OCI-LY3 (cell line): ENCODE measurements at regions not wholly inside any gene's neighbourhood (a gene's known extent, or its start where the extent isn't known, plus 50 kb on each side); places are given as distances from the start of the nearest gene placed in this dataset.

Experiments
- H2AFZ ChIP-seq: fragments of 200-600, 300-600 bp; shearing (Covaris generic); 2 replicates; pipeline ENCODE4 v1.6.0; 2014; ENCODE audit warnings: antibody characterized with exemption, low read depth, low read length
- H3K27ac ChIP-seq: fragments of 200-600, 300-600 bp; sonication (generic); 2 replicates; pipeline ENCODE4 v1.5.1; 2014; ENCODE audit warnings: mild to moderate bottlenecking, low read length, moderate library complexity, mixed read lengths
- H3K27me3 ChIP-seq: fragments of 200-600, 300-600 bp; sonication (generic); 2 replicates; pipeline ENCODE4 v1.6.1; 2014; ENCODE audit warnings: low read depth, low read length, mixed read lengths
- H3K36me3 ChIP-seq: fragments of 200-600, 300-600 bp; sonication (generic); replicated peaks from 2 replicates; pipeline ENCODE3; 2014; ENCODE audit warnings: low read depth, low read length, mixed read lengths
- H3K4me1 ChIP-seq: fragments of 300-600, 200-600 bp; sonication (generic); 2 replicates; pipeline ENCODE4 v1.6.1; 2014; ENCODE audit warnings: low read length, mixed read lengths
- H3K4me2 ChIP-seq: fragments of 200-600, 300-600 bp; sonication (generic); 2 replicates; pipeline ENCODE4 v1.6.1; 2014; ENCODE audit warnings: low read length, mixed read lengths
- H3K4me3 ChIP-seq: fragments of 300-600, 200-600 bp; sonication (generic); 2 replicates; pipeline ENCODE4 v1.5.1; 2014; ENCODE audit warnings: antibody characterized with exemption, mild to moderate bottlenecking, low read length, moderate library complexity
- H3K79me2 ChIP-seq: fragments of 300-600, 200-600 bp; shearing (Covaris generic); 2 replicates; pipeline ENCODE4 v1.6.1; 2014; ENCODE audit warnings: mild to moderate bottlenecking, low read length, mixed read lengths
- H3K9ac ChIP-seq: fragments of 300-600, 200-600 bp; shearing (Covaris generic); 2 replicates; pipeline ENCODE4 v1.6.0; 2014; ENCODE audit warnings: mild to moderate bottlenecking, low read length, moderate library complexity
- H3K9me3 ChIP-seq: fragments of 200-600, 300-600 bp; shearing (Covaris generic); 2 replicates; pipeline ENCODE4 v1.6.1; 2014; ENCODE audit warnings: low read length, mixed read lengths; ENCODE audit not compliant: insufficient read depth
- H4K20me1 ChIP-seq: fragments of 200-600, 300-600 bp; sonication (generic); 2 replicates; pipeline ENCODE4 v1.6.1; 2016; ENCODE audit warnings: low read length, mixed read lengths; ENCODE audit not compliant: insufficient read depth
- EZH2phosphoT487 ChIP-seq: fragments of 200-600 bp; shearing (Covaris generic); IDR thresholded peaks from 2 replicates; pipeline ENCODE4 v1.6.1; 2018; ENCODE audit warnings: antibody characterized with exemption, mixed run types, low read depth
- TF ChIP-seq, protein P1 (sequence below): fragments of 200-600, 300-600 bp; sonication (generic); IDR thresholded peaks from 2 replicates; pipeline ENCODE4 v1.5.1; 2014; ENCODE audit warnings: antibody characterized with exemption, low read length, low read depth

DNA sequence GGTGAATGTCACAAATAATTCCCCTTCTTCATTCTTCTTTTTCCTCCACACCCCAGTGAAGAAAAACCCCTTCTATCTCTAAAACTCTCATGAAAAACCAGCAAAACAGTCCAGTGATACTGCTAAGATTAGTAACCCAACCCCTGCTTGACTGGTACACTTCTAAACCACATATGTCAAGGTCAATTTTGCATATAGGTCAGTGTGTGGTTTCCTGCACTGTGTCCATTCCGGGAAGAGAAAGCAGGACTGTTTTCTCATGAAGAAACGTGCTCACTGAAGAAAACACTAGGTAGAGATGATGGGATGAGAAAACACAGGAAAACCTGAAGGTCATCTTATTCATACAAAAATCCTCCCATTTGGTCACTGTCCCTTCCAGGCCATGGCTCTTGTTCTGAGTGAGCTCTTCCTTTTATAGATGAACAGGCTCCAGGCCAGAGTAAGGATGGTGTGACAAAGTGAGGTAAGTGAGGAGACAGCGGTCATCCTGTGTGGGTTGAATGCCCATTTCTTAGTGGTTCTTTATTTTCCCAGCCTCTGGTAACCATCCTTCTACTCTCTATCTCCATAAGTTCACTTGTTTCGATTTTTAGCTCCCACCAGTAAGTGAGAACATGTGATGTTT lies 122.7 kb downstream of the FASLG start:
- TF ChIP-seq EZH2phosphoT487 = no peak
- TF ChIP-seq, protein P1, sequence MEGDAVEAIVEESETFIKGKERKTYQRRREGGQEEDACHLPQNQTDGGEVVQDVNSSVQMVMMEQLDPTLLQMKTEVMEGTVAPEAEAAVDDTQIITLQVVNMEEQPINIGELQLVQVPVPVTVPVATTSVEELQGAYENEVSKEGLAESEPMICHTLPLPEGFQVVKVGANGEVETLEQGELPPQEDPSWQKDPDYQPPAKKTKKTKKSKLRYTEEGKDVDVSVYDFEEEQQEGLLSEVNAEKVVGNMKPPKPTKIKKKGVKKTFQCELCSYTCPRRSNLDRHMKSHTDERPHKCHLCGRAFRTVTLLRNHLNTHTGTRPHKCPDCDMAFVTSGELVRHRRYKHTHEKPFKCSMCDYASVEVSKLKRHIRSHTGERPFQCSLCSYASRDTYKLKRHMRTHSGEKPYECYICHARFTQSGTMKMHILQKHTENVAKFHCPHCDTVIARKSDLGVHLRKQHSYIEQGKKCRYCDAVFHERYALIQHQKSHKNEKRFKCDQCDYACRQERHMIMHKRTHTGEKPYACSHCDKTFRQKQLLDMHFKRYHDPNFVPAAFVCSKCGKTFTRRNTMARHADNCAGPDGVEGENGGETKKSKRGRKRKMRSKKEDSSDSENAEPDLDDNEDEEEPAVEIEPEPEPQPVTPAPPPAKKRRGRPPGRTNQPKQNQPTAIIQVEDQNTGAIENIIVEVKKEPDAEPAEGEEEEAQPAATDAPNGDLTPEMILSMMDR = no peak
- H3K27me3 ChIP-seq = no peaks in the 10 kb centered on the region
- H3K4me2 ChIP-seq = peak overlapping the region; percentile 44
- H3K79me2 ChIP-seq = no peaks in the 10 kb centered on the region
- H3K27ac ChIP-seq = peak overlapping the region; percentile 62
- H3K9me3 ChIP-seq = no peaks in the 10 kb centered on the region; the same call in 1 of the 2 replicates
- peak overlapping the region; percentile 8 for H3K4me3 ChIP-seq
- H3K9ac ChIP-seq = peak overlapping the region; percentile 15; the same call in 1 of the 2 replicates
- 0 out of 2 replicates have a peak overlapping the region, but pooled peaks have one; percentile 4 for H2AFZ ChIP-seq
- H3K4me1 ChIP-seq = peaks cover 56% of the 10 kb centered on the region
- no peaks in the 10 kb centered on the region for H4K20me1 ChIP-seq
- no peaks in the 10 kb centered on the region for H3K36me3 ChIP-seq

DNA sequence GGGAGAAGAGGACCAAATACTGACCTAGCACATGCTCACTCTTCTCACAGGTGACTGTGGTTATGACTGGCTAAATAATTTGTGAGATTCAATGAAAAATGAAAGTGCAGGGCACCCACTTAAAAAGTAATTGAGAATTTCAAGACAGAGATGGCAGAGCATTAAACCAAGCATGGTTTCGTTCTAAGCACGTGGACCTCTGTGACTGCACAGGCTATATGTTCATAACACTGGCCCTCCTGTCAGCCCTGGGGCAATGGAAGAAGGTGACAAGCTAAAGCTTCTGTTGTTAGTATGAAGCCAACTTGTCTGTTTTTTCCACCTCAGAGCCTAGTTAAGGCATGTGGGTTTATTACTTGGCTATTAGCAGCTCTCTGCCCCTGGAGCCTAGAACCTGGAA lies 130.9 kb downstream of the FASLG start:
- Histone ChIP-seq H2AFZ (peak overlapping the region; percentile 78), H3K79me2 (no peaks in the 10 kb centered on the region), H3K27ac (no peak overlapping the region), H3K4me1 (peaks cover 10% of the 10 kb centered on the region), H3K27me3 (no peaks in the 10 kb centered on the region), H3K9ac (no peak overlapping the region), H3K9me3 (no peaks in the 10 kb centered on the region), H3K36me3 (no peaks in the 10 kb centered on the region), H3K4me3 (no peak overlapping the region), H4K20me1 (no peaks in the 10 kb centered on the region), H3K4me2 (no peak overlapping the region)
- TF ChIP-seq, protein P1 = no peak
- no peak for TF ChIP-seq EZH2phosphoT487

DNA sequence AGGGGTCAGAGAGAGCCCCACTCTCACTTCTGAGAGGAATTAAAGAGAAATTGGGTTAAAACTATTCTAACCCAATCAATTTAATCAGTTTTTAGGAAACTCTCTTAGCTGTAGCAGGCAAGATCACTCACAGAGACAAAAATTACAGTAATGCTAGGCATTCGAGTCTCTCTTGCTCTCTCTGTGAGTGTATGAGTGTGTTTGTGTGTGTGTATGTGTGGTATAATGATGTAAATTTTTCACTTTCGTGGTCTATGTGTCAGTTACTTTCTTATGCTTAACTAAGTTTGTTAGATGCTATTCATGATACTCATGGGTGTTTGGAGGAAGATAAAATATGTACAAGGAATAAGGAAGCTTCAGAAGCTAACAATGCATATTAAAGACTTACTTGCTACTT lies 131.3 kb downstream of the FASLG start:
- H3K36me3 ChIP-seq = no peaks in the 10 kb centered on the region
- H3K27ac ChIP-seq = no peak overlapping the region
- H4K20me1 ChIP-seq = no peaks in the 10 kb centered on the region
- no peaks in the 10 kb centered on the region for H3K79me2 ChIP-seq
- no peaks in the 10 kb centered on the region for H3K27me3 ChIP-seq
- H2AFZ ChIP-seq = peak overlapping the region; percentile 78; the same call in 1 of the 2 replicates
- H3K4me1 ChIP-seq = peaks cover 10% of the 10 kb centered on the region
- no peaks in the 10 kb centered on the region for H3K9me3 ChIP-seq
- no peak overlapping the region for H3K4me2 ChIP-seq
- H3K9ac ChIP-seq = no peak overlapping the region
- TF ChIP-seq, protein P1 = no peak
- no peak for TF ChIP-seq EZH2phosphoT487
- H3K4me3 ChIP-seq = no peak overlapping the region

DNA sequence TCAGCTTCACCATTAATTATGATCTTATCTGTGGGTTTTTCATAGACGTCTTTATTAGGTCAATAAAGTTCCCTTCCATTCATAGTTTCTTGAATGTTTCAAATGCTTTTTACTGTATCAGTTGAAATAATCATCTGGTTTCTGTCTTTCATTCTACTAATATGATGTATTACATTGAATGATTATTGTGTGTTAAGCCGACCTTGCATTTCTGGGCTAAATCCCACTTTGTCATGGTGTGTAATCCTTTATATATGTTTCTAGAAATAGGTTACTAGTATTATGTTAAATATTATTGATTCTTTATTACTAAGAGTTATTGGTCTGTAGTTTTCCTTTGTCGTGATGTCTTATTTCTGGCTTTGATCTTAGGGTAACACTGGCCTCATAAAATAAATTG lies 134.9 kb downstream of the FASLG start:
- Histone ChIP-seq H3K9ac (no peak overlapping the region), H3K4me2 (no peak overlapping the region), H3K27ac (no peak overlapping the region), H2AFZ (no peak overlapping the region), H4K20me1 (no peaks in the 10 kb centered on the region), H3K36me3 (no peaks in the 10 kb centered on the region), H3K9me3 (no peaks in the 10 kb centered on the region), H3K27me3 (no peaks in the 10 kb centered on the region), H3K4me3 (no peak overlapping the region), H3K79me2 (no peaks in the 10 kb centered on the region), H3K4me1 (peaks cover 10% of the 10 kb centered on the region)
- no peak for TF ChIP-seq EZH2phosphoT487
- TF ChIP-seq, protein P1 = no peak
